ENCODE measurements at regions not wholly inside any gene's neighbourhood (a gene's known extent, or its start where the extent isn't known, plus 50 kb on each side); places are given as distances from the start of the nearest gene placed in this dataset.

- TF ChIP-seq POLR2AphosphoS5 (IDR thresholded peaks at IDR 0.05) = no peak
- TF ChIP-seq CTCF (IDR thresholded peaks at IDR 0.05 in 8 of 11, conservative IDR thresholded peaks at IDR 0.05 in 3 of 11) = no peak
- TF ChIP-seq POLR2A (IDR thresholded peaks at IDR 0.05) = no peak
- Histone ChIP-seq H3K9me3 (peaks cover 0 to 12% (median 0%) of the 10 kb centered on the region in 8 donors), H3K27ac (no peak overlapping the region), H3K4me1 (no peaks in the 10 kb centered on the region), H3K27me3 (replicated peaks in 1 of 7) (no peaks in the 10 kb centered on the region), H3K36me3 (no peaks in the 10 kb centered on the region), H3K4me3 (no peak overlapping the region)
- intact Hi-C loops (cut with DNase I; ENCODE audit: low total_unique reads) = no loop called here
- 89 to 97% (median 93%) methylated on average over 2 of the region's 2 CpGs for WGBS, 5 donors
- DNase-seq = no peak
Observed at GRCh38 chr4:126174627-126175026, 859.9 kb downstream of the FAT4 start.

- no peak for TF ChIP-seq POLR2A (IDR thresholded peaks at IDR 0.05)
- TF ChIP-seq POLR2AphosphoS5 (IDR thresholded peaks at IDR 0.05) = no peak
- TF ChIP-seq CTCF (IDR thresholded peaks at IDR 0.05 in 8 of 11, conservative IDR thresholded peaks at IDR 0.05 in 3 of 11) = no peak
- no peak for DNase-seq
- no peak overlapping the region for H3K27ac ChIP-seq
- H3K36me3 ChIP-seq = no peaks in the 10 kb centered on the region
- H3K4me1 ChIP-seq = no peaks in the 10 kb centered on the region
- peaks cover 0 to 3% (median 0%) of the 10 kb centered on the region in 8 donors for H3K9me3 ChIP-seq
- intact Hi-C loops (cut with DNase I; ENCODE audit: low total_unique reads) = no loop called here
- no peaks in the 10 kb centered on the region for H3K27me3 ChIP-seq (replicated peaks in 1 of 7)
- no peak overlapping the region for H3K4me3 ChIP-seq
Observed at GRCh38 chr4:126180642-126181041, 865.9 kb downstream of the FAT4 start.

- no peak for DNase-seq
- no peak overlapping the region for H3K27ac ChIP-seq
- intact Hi-C loops (cut with DNase I; ENCODE audit: low total_unique reads) = no loop called here
- H3K9me3 ChIP-seq = peaks cover 0 to 3% (median 0%) of the 10 kb centered on the region in 8 donors
- TF ChIP-seq CTCF (IDR thresholded peaks at IDR 0.05 in 8 of 11, conservative IDR thresholded peaks at IDR 0.05 in 3 of 11) = no peak
- no peak for TF ChIP-seq POLR2A (IDR thresholded peaks at IDR 0.05)
- no peak for TF ChIP-seq POLR2AphosphoS5 (IDR thresholded peaks at IDR 0.05)
- H3K4me1 ChIP-seq = no peaks in the 10 kb centered on the region
- H3K4me3 ChIP-seq = no peak overlapping the region
- H3K36me3 ChIP-seq = no peaks in the 10 kb centered on the region
- 79 to 85% (median 82%) methylated on average over 1 of the region's 1 CpG for WGBS, 5 donors
- no peaks in the 10 kb centered on the region for H3K27me3 ChIP-seq (replicated peaks in 1 of 7)
Observed at GRCh38 chr4:126182336-126182735, 867.6 kb downstream of the FAT4 start.

- DNase-seq = no peak
- Histone ChIP-seq H3K36me3 (no peaks in the 10 kb centered on the region), H3K27ac (no peak overlapping the region), H3K4me1 (no peaks in the 10 kb centered on the region), H3K4me3 (no peak overlapping the region), H3K27me3 (replicated peaks in 1 of 7) (no peaks in the 10 kb centered on the region), H3K9me3 (peaks cover 0 to 3% (median 0%) of the 10 kb centered on the region in 8 donors)
- TF ChIP-seq POLR2A (IDR thresholded peaks at IDR 0.05) = no peak
- TF ChIP-seq POLR2AphosphoS5 (IDR thresholded peaks at IDR 0.05) = no peak
- no peak for TF ChIP-seq CTCF (IDR thresholded peaks at IDR 0.05 in 8 of 11, conservative IDR thresholded peaks at IDR 0.05 in 3 of 11)
- intact Hi-C loops (cut with DNase I; ENCODE audit: low total_unique reads) = no loop called here
- WGBS, 5 donors = 82 to 90% (median 85%) methylated on average over 2 of the region's 2 CpGs
Observed at GRCh38 chr4:126182786-126183185, 868.0 kb downstream of the FAT4 start.

Measured in spleen (tissue), 11 donors.